ENCODE measurements at regions not wholly inside any gene's neighbourhood (a gene's known extent, or its start where the extent isn't known, plus 50 kb on each side); places are given as distances from the start of the nearest gene placed in this dataset.
"Not testable (repeated sequence)": the region's sequence is repeated elsewhere in the genome, so short reads cannot be mapped to it uniquely, and the experiment has no call there.

- not testable (repeated sequence) for DNase-seq
These were observed 545.4 kb downstream of the CDY1 start for GRCh38 chrY:26167332-26167731.

- not testable (repeated sequence) for DNase-seq
These were observed 557.4 kb downstream of the CDY1 start for GRCh38 chrY:26179326-26179725.

- not testable (repeated sequence) for DNase-seq
These were observed 603.1 kb downstream of the CDY1 start for GRCh38 chrY:26224974-26225373.

GRCh38 chrY:26225468-26225867 lies 603.6 kb downstream of the CDY1 start:
- DNase-seq, result not testable (repeated sequence)

GRCh38 chrY:26240944-26241343 lies 619.0 kb downstream of the CDY1 start:
- not testable (repeated sequence) for DNase-seq

- DNase-seq, result not testable (repeated sequence)
These were observed 632.3 kb downstream of the CDY1 start for GRCh38 chrY:26254262-26254661.

GRCh38 chrY:26265449-26265848 lies 643.5 kb downstream of the CDY1 start:
- DNase-seq, result not testable (repeated sequence)

- not testable (repeated sequence) for DNase-seq
These were observed 646.5 kb downstream of the CDY1 start for GRCh38 chrY:26268421-26268820.

GRCh38 chrY:26268934-26269333 lies 647.0 kb downstream of the CDY1 start:
- DNase-seq, result not testable (repeated sequence)

- DNase-seq, result not testable (repeated sequence)
These were observed 651.2 kb downstream of the CDY1 start for GRCh38 chrY:26273089-26273488.

GRCh38 chrY:26306046-26306445 lies 684.1 kb downstream of the CDY1 start:
- DNase-seq, result not testable (repeated sequence)

- not testable (repeated sequence) for DNase-seq
These were observed 684.9 kb downstream of the CDY1 start for GRCh38 chrY:26306630-26307385.

- DNase-seq, result not testable (repeated sequence)
These were observed 686.4 kb downstream of the CDY1 start for GRCh38 chrY:26308308-26308707.

- DNase-seq, result peak; percentile 3
These were observed 693.1 kb downstream of the CDY1 start for GRCh38 chrY:26315065-26315464.

- not testable (repeated sequence) for DNase-seq
These were observed 697.7 kb downstream of the CDY1 start for GRCh38 chrY:26319488-26320202.

GRCh38 chrY:26322756-26323155 lies 700.8 kb downstream of the CDY1 start:
- DNase-seq, result not testable (repeated sequence)

GRCh38 chrY:26352931-26353330 lies 731.0 kb downstream of the CDY1 start:
- not testable (repeated sequence) for DNase-seq

GRCh38 chrY:26354191-26354590 lies 732.3 kb downstream of the CDY1 start:
- no peak for DNase-seq

- not testable (repeated sequence) for DNase-seq
These were observed 738.0 kb downstream of the CDY1 start for GRCh38 chrY:26359869-26360268.

GRCh38 chrY:26360472-26360871 lies 738.6 kb downstream of the CDY1 start:
- DNase-seq, result not testable (repeated sequence)

- DNase-seq, result not testable (repeated sequence)
These were observed 741.5 kb downstream of the CDY1 start for GRCh38 chrY:26363442-26363841.

- DNase-seq, result not testable (repeated sequence)
These were observed 744.2 kb downstream of the CDY1 start for GRCh38 chrY:26366091-26366490.

- not testable (repeated sequence) for DNase-seq
These were observed 750.6 kb downstream of the CDY1 start for GRCh38 chrY:26372480-26372879.
